Eye (tissue), 1 donor: ENCODE measurements at regions not wholly inside any gene's neighbourhood (a gene's known extent, or its start where the extent isn't known, plus 50 kb on each side); places are given as distances from the start of the nearest gene placed in this dataset.
"Not testable (repeated sequence)": the region's sequence is repeated elsewhere in the genome, so short reads cannot be mapped to it uniquely, and the experiment has no call there.

ENCODE experiments used
- DNase-seq: peaks from one replicate; pipeline ENCODE4 v3.0.0-alpha.2; 2015

DNA sequence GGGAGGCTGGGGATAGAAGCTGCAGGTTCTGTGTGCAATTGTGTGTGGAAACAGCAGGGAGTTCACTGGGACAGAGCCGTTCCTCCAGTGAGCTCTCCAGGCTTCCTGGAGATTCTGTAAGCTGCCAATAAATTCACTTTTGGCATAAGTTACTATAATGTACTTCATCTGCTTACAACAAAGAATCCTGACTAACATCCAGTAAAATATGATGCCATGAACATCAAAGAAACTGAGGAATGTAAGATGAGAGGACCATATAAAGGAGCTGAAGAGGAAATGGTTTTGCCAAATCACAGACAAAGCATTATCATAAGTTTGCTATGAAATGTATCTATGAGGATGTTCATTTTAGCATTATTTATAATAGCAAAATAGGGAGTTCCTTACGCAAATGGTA, 175.3 kb downstream of the KCNE4 start:
- DNase-seq, result no peak

DNA sequence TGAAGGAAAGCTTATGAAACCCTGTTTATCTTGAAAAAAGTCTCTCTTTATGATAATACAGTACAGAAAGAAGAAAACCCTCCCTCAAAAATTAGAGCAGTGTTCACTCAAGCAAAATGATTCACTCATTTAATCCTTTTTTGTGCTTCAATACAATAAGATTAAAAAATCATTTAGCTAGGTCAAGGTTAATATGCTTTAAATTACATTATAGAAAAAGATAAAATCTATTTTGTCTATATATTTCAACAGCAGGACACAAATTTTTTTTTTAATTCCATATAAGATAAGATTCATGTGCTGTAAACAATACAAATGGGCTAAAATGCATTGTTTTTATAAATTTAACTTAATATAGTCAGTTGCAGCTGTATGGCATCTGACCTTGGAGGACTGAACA, 176.9 kb downstream of the KCNE4 start:
- DNase-seq, result no peak

DNA sequence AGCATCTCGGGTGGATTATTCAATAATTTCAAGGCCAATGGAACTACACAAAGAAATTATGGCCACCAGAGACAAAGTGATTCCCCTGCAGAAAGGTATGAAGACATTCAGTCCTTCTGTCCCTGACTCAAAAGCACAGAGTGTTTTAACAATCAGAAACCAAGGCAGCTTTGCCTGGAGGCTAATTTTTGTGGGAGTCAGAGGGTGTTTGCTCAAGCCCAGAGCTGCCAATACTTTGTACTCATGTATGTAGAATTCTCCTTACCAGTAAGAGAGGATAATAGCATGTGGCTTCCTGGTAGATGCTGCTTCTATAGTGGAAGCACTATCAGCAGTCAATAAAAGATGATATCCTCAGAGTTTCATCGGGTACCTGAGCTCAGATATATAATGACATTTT, 178.4 kb downstream of the KCNE4 start:
- no peak for DNase-seq

DNA sequence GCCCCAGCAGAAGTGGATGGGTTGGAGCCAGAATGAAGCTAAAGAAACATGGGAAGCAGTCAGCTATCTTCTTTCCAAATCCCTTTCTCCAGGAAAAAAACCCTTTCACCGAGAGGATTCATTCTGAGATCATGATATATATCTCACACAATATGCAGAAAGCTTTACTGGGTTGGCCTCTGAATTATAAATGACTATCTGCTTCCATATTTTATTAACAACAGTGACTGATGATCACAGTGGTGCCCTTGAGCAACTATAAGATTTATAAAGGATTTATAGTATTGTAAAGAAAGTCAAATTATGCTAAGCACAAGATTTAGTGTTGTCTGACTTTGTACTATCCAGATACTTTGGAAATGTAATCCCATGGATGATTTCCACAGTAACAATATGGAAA, 180.3 kb downstream of the KCNE4 start:
- no peak for DNase-seq

DNA sequence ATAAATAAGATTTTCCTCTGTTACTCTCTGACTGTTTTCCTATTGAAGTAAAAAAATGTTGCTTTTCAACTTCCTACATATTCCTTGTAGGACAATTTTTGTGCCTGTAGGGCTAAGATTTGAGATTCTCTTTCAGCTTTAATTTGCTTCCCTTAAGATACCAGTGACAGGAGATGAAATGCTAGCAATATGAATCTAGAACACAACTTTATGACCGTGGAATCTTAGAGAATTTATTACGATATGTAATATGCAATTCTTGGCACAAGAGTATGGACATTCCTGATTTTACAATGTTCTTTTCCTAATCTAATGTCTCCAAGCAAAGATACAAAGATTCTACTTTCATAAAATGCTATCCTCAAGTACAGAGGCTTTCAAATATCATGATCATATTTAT, 180.9 kb downstream of the KCNE4 start:
- DNase-seq, result no peak

DNA sequence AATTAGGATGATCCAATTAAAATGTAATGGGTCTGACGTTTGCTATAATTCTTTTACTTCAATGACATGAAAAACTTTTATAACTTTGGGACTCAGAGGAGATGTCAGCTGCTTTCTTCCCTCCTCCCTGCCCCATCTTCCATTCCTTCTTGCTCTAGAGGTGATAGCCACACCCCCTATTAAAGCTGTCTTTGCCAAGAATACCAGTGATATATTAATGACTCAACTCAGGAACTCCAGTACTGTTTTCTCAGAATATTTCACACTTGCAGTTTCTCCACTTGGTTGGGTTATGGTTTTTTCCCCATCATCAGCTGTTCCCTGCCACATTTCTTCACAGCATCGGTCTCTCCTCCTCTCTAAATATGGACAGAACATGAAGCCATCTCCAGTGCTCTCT, 184.0 kb downstream of the KCNE4 start:
- no peak for DNase-seq

DNA sequence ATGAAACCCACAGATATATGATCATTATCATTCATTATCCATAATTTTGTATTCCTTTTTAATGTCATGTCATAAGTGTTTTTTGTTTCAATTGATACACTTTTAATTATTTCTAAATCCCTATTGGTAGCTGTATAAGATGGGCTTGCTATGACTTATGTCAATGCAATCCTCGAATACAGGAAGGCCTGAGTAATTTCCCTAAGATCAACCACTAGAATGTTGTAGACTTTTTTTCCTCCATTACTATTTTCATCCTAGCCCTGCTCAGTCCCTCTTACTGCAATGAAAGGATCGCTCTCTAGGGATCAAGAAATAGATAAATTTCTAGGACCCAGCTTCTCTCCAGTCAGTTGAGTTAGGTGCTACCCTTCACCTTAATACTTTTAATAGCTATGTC, 186.3 kb downstream of the KCNE4 start:
- DNase-seq, result no peak

DNA sequence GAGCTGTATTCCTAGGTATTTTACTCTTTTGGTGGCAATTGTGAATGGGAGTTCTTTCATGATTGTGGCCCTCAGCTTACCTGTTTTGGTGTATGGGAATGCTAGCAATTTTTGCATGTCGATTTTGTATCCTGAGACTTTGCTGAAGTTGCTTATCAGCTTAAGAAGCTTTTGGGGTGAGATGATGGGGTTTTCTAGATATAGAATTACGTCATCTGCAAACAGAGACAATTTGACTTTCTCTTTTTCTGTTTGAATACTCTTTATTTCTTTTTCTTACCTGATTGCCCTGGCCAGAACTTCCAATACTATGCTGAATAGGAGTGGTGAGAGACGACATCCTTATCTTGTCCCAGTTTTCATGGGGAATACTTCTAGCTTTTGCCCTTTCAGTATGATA, 191.2 kb downstream of the KCNE4 start:
- no peak for DNase-seq

DNA sequence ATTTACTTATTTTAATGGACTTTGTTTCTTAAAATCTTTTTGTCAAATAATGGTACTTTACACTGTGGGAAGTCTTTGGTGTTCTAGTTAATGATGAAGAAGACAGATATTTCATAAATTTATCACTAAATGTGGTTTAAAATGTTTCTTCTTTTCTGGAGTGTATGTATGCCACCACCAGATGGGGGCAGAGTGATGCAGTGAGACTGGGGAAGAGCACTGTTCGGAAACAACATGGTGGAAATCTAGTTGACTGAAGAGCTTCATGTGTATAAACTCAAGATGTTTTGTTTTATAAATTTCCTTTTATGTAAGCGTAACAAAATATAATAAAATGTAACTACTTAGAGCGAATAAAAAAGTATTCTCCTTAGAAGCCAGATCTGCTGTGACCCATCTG, 195.1 kb downstream of the KCNE4 start:
- peak; percentile 9 for DNase-seq

DNA sequence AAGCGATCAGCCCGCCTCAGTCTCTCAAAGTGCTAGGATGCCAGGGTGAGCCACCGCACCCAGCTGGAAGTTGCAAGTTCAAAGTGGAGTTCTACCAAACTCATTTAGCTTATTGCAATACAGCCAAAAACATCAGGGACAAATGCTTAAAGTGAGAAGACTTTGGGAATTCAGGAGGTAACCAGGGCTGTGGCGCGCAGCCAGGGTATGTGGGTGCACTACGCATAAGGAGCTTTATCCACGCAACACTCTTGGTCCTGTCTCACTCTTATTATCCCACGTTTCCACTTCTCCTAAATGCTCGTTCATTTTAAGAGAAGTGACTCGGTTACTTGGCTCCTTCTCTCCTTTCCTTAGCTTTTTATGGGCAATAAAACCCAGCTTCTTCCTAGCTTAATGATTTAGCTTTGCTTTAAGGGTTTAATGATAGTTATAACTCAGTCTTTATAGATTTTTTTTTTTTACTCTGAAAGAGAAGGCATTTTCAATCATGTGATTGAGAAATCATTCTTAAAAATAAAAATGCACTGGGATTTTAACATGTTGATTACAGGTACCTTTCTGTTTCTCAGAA, 199.8 kb downstream of the KCNE4 start:
- no peak for DNase-seq

DNA sequence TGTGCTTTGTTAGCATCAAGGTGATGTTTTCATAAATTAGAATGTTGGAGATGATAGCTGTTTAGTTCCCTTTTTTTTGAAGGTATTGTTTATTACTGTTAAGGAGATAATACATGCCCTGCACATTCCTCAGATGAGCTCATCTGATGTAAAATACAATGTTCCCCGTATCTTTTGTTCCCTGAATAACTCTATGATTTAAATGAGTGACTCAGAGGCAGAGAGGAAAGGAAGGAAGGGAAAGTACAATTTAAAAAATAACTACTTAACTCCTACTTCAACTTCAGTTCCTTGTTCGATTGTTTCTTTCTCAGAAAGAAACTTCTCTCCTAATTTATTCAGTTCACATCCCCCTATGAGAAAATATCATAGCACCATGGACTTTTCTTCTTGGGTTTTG, 208.7 kb downstream of the KCNE4 start:
- DNase-seq, result no peak

DNA sequence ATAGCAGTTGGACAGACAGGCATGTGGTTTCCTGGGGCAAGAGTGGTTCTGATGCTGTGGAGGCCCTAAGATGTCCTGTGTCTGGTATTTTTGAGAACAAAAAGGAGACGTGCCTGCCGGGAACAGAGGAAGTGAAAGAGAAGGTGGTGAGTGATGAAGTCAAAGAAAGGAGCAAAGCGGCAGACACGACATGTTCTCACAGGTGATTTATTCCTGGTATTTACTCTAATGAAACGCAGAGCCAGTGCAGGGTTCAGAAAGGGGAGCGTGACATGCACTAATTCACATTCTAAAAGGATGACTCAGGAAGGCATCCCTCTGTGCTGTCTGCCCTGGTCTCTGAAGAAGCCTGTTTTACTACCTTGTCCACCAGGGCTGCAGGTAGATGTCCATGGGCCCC, 211.0 kb downstream of the KCNE4 start:
- no peak for DNase-seq

DNA sequence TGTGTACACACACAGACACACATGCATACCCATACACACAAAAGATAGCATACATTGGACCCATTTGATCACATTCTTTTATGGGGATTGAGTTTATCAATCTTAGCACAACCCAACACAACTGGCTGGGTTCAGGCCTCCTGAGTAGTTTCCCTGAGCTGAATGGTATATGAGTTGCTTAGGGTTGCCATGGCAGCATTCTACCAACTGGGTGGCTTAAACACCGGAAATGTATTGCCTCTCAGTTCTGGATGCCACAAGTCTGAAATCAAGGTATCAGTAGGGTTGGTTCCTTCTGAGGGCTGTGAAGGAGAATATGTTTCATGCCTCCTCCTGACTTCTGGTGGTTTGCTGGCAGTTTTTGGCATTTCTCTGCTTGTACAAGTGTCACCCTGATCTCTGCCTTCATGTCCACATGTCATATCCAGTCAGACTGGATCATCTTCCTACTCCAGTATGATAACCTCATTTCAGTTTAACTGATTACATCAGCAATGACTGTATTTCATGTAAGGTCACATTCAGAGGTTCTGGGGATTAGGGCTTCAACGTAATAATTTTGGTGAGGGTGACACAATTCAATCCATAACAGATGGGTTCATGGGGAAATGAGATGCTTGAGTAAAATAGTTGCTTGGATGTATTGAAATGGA, 212.7 kb downstream of the KCNE4 start:
- no peak for DNase-seq

DNA sequence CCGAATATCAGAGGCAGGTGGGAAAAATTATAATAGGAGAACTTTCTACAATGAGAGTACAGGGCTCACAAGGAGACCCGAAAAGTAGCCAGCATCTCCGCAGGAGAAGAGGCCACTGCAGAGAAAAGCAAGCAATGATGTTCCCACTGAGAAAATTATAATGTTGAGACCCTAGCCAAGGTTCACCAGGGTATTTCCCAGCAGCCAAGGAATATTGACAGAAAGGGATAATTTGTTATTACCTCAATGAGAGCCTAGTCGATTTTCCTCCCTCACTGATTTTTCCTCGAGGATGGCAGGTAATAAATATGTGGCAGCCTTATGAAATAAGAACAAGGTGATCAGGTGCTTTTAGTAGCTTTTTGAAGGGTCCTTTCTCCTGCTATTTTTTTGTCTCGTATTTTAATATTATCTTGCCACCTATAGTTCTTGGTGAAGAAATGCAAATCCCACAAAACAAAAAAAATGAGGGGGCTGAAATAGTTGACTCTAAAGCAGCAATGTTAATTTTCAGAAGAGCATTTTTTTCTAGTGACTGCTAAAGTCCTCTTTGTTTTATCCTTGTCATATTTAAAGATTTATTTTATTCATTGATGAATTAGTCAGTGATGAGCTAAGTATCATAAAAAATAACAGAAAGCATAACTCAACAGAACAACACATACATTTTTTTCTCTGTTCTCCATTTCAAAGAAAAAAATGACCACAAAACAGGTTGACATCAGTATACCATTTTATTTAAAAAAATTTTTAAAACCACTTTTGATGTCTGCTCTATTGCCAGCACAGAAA, 215.4 kb downstream of the KCNE4 start:
- DNase-seq, result no peak

DNA sequence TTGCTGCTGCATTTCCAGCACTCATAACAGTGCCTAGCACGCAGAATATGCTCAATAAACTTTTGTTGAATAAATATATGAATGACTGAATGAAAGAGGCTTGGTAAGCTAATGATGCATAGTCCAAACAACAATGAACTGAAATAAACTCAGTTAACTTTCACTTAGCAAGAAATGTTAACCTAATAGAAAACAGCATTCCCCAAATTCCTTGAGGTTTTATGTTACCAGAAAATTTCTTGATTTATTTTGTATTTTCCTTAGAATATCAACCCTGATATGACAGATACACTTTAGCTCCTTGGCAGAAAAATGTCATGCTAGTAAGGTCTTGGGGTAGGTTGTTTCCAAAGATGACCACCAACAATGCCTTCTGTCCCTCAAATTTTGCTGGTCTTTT, 217.4 kb downstream of the KCNE4 start:
- no peak for DNase-seq

DNA sequence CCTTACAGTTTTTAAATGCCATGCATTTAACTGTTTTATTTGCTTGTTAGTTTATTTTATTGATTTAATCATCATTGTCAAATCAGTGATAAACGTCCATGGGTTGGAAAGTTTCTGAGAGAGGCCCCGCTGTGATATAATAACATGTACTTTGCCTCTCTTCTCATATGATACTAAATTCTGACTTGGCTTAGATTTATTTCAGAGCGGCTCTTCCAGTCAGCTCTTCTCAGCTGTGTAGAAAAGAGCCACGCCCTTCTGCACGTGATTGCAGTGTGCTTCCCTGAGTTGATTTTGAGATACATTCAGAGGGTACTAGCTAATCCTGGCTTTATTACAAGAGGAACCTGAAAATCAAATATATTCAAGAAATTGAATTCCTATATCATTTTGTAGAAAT, 218.6 kb downstream of the KCNE4 start:
- no peak for DNase-seq

DNA sequence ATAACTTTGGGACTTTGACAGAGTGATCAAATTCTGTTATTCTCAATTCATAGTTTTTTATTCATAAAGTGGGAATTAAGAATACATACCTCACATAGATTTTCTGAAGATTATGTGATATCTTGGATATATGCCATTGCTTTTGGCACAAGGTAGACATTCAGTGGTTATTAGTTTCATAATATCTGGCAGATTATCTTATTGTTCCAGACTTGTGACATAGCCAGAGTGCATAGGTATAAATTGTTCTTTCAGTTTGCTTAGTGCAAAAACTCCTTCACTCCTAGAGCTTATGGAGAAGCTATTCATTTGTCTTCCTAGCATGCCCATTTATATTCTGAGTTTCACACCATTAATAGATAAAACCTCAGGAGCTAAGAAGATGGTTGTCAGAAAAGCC, 222.0 kb downstream of the KCNE4 start:
- DNase-seq, result no peak

DNA sequence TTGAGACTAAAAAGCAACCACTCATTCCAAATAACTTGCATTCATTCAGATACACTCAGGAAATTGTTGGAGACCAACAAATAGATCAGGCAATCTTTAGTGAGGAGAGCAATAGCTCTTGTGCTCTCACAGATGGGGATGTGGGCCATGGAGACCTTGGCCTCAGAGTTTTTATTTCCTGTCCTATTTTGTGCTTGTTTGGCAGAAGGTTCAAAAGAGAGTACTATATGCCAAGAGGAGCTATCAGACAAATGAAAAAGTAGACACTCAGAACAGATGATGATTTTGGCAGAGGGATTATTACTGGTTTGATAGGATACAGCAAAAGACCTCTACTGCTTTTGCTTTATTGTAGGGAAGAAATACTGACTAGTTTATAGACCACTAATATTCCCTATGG, 230.2 kb downstream of the KCNE4 start:
- no peak for DNase-seq

DNA sequence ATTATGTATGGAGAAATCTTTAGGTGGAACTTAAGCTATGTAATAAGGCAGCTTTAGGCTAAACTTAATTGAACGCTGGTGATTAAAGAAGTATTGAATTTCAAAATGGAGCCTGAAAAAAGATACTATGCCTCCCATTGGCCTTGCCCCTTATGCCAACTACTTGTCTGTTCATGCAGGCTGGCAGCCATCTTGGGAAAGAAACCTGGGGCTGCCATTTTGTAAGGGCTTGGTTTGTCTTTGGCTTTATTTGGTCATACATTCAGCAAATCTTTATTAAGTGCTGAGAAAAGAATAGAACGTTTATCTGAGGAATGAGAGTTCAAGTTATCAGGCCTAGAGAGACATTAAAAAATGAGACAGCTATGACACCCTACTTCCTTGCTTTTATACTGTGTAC, 231.3 kb downstream of the KCNE4 start:
- DNase-seq, result no peak

DNA sequence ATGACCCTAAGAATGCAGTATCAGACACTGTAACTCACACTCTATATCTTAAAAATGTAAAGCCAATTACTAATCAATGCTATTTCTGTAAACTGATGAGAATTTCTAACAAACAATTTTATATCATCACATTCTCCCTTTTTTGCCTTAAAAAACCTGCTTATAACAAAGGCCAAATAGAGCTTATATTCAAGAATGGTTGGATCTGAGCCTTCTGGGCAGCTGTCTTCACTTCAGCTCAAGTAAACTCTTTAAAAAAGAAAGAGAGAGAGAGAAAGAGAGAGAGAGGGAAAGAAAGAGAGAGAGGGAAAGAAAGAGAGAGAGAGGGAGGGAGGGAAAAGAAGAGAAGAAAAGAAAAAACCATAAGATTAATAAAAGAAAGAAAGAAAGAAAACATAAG, 231.8 kb downstream of the KCNE4 start:
- no peak for DNase-seq

DNA sequence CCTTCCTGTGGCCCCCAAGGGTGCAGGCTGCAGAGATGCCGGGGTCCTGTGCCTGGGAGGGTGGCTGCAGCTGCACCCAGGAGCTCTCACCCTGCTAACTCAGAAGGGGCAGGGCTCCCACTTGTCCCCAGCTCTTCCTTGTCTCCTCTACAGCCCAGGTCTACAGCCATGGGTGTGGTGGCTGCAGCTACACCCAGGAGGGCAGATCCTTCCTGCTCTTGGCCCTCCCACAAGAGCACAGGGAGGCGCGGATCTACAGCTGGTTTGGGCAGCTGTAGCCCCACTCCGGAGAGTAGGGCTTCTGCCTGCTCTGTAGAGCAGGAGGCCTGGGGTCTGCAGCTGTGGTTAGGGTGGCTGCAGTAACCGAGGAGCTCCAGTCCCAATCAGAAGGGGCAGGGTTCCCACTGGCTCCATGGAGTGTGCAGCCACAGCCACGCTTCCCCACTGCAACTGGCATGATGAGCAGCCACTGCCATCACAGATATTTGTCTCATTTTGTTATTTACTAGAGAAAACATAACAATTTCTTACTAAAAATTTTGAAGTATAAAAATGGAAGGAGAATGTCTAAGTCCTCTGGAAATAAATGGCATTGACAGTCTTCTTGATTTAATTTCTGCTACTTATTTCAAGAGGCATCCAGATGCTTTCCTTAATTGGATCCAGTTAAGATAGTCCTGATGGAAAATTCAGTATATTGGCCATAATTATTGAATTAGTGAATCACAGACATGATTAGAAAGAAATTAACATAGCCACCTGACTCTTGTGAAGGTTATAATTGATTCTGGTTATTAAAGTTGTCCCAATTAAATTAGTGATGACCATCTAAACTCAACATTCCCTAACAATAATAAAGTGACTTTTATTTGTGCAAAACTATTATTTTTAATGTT, 233.6 kb downstream of the KCNE4 start:
- DNase-seq, result no peak

DNA sequence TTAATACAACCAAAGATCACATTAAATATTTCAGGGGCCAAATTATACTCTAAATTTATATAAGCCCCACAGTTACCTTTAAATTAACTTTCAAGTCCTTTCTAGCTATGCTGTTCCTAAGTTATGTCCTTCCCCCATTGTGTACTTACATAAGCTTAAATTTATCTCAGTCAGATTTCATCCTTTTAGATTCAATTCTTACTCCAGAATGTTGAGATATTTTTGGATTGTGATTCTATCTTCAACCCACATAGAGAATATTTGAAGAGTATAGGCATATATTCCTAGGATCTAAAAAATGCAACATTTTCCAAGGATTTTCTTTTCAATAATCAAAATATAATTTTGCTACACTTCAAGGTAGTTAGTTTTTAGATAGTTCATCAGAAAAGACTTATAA, 242.8 kb downstream of the KCNE4 start:
- DNase-seq, result no peak

DNA sequence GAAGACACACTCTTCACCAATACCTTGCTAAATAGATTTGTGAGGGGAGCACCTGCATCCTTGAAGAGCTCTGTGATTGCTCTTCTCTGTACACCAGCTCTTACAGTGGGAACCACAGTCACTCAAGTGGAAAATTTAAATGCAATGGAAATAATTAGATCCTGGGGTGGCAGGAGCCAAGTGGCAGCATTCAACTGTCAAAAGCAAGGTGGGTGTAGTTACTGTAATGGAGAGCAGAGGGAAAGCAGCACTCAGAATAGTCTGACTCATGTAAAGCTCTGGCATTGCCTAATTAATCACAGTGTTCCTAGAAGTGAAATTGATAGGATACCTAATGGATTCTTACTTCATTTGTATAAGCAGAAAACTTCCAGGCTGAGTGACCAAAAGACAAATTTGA, 245.8 kb downstream of the KCNE4 start:
- peak; percentile 41 for DNase-seq

DNA sequence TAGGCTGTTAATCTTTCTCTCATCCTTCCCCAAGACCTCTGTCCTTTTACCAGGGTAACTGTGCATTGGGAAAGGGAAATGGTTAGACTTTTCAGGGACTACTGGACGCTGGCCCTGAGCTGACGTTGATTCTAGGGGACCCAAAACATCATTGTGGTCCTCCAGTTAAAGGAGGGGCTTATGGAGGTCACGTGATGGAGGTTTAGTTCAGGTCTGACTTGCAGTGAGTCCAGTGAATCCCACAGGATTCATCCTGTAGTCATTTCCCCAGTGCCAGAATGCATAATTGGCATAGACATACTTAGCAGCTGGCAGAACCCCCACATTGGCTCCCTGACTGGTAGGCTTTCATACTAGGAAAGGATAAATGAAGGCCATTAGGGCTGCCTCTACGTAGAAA, 246.3 kb downstream of the KCNE4 start:
- not testable (repeated sequence) for DNase-seq
